A549 (cell line): ENCODE measurements at regions not wholly inside any gene's neighbourhood (a gene's known extent, or its start where the extent isn't known, plus 50 kb on each side); places are given as distances from the start of the nearest gene placed in this dataset.
"Not testable (repeated sequence)": the region's sequence is repeated elsewhere in the genome, so short reads cannot be mapped to it uniquely, and the experiment has no call there.

ENCODE experiments used
- ATAC-seq, 2 experiments: fragments of 200-7000 bp in 1 of 2; fragments of >200 bp in 1 of 2; cut with Nextera tagmentation in 1 of 2; cut with Tn5 transposase in 1 of 2; 3 replicates each; pipeline versions ENCODE4 v1.8.0 to v1.9.1; 2018 to 2020; ENCODE audit warnings: mild to moderate bottlenecking in 1 of 2, moderate library complexity in 1 of 2
- CTCF ChIA-PET: fragments of 300-600 bp; sonication (Branson Sonifier 250); formaldehyde crosslinking; extraction: SDS; loops from one replicate; lab custom pipeline; 2021; ENCODE audit warnings: antibody characterized with exemption, inconsistent platforms; lab: Yijun Ruan, JAX
- POLR2A ChIA-PET: fragments of 350-600 bp; formaldehyde crosslinking; extraction: SDS; loops from one replicate; lab custom pipeline; 2021; ENCODE audit warnings: antibody characterized with exemption, inconsistent platforms; lab: Yijun Ruan, JAX
- DNase-seq, 2 experiments: peaks; one replicate each; pipeline versions ENCODE4 v3.0.0 to v3.0.0-alpha.2; 2011 to 2016; ENCODE audit warnings: low read depth in 1 of 2, low spot score in 1 of 2
- FAIRE-seq: peaks from 2 replicates; lab custom pipeline; 2011; peaks lifted over from hg19 to GRCh38; lab: Jason Lieb, UNC
- H3K27ac ChIP-seq, 2 experiments: fragments of >200 bp; sonication (Bioruptor Twin); formaldehyde crosslinking; 3 replicates each; pipeline ENCODE4 v1.5.1; 2016 to 2017
- H3K4me1 ChIP-seq: fragments of >200 bp; sonication (Bioruptor Twin); formaldehyde crosslinking; 3 replicates; pipeline ENCODE4 v1.6.1; 2016
- H3K4me2 ChIP-seq: fragments of >200 bp; sonication (Bioruptor Twin); formaldehyde crosslinking; 3 replicates; pipeline ENCODE4 v1.6.1; 2016
- H3K4me3 ChIP-seq: fragments of >200 bp; sonication (Bioruptor Twin); formaldehyde crosslinking; 3 replicates; pipeline ENCODE4 v1.5.1; 2016
- H3K9me3 ChIP-seq: fragments of >200 bp; sonication (Bioruptor Twin); formaldehyde crosslinking; 3 replicates; pipeline ENCODE4 v1.6.1; 2016
- CBX8 ChIP-seq: fragments of 200-600 bp; sonication (generic); IDR thresholded peaks from 2 replicates; pipeline ENCODE4 v1.6.1; 2016
- CTCF ChIP-seq: fragments of >200 bp; sonication (Bioruptor Twin); formaldehyde crosslinking; IDR thresholded peaks from 3 replicates; pipeline ENCODE4 v1.5.1; 2016
- FOSB ChIP-seq: fragments of 250-450 bp; sonication (Bioruptor Pico); IDR thresholded peaks from 2 replicates; pipeline ENCODE4 v1.5.0; 2020; ENCODE audit warnings: mild to moderate bottlenecking, moderate library complexity
- FOSL2 ChIP-seq, 2 experiments: fragments of 450-650 bp in 1 of 2; fragments of >200 bp in 1 of 2; sonication (Bioruptor Twin) in 1 of 2; formaldehyde crosslinking; IDR thresholded peaks; 2 replicates each; pipeline versions ENCODE4 v1.5.0 to v1.6.1; 2016 to 2020; ENCODE audit warnings: mild to moderate bottlenecking in 1 of 2, moderate library complexity in 1 of 2
- GATA3 ChIP-seq: IDR thresholded peaks from 2 replicates; pipeline ENCODE4 v1.6.1; 2012; ENCODE audit warnings: borderline replicate concordance
- JUN ChIP-seq, 2 experiments: fragments of >200 bp; sonication (Bioruptor Twin); formaldehyde crosslinking; IDR thresholded peaks; 2 replicates in 1 of 2; 3 replicates in 1 of 2; pipeline ENCODE4 v1.6.1; 2016 to 2017
- KDM1A ChIP-seq: fragments of 200-600 bp; sonication (generic); IDR thresholded peaks from 2 replicates; pipeline ENCODE4 v1.6.1; 2016; ENCODE audit warnings: low read depth, mild to moderate bottlenecking
- MAZ ChIP-seq: fragments of 150-350 bp; IDR thresholded peaks from 2 replicates; pipeline ENCODE4 v1.6.1; 2014; ENCODE audit warnings: antibody characterized with exemption, low read depth, low read length, borderline replicate concordance
- NFE2L2 ChIP-seq: fragments of 150-350 bp; conservative IDR thresholded peaks from 2 replicates; pipeline ENCODE4 v1.6.1; 2014; ENCODE audit warnings: low read length
- RARB ChIP-seq: fragments of 250-450 bp; sonication (Bioruptor Pico); IDR thresholded peaks from 2 replicates; pipeline ENCODE4 v1.8.0; 2021; ENCODE audit warnings: mild to moderate bottlenecking, moderate library complexity
- SMC3 ChIP-seq: fragments of >200 bp; sonication (Bioruptor Twin); formaldehyde crosslinking; IDR thresholded peaks from 3 replicates; pipeline ENCODE4 v1.6.1; 2018; ENCODE audit warnings: inconsistent platforms
- TP53 ChIP-seq: fragments of 250-450 bp; sonication (Bioruptor Pico); IDR thresholded peaks from 2 replicates; pipeline ENCODE4 v1.5.0; 2021; ENCODE audit warnings: mild to moderate bottlenecking, moderate library complexity
- USF2 ChIP-seq: fragments of 450-650 bp; IDR thresholded peaks from 2 replicates; pipeline ENCODE4 v1.6.1; 2014; ENCODE audit warnings: antibody characterized with exemption
- WGBS: methylation state at CpG from one replicate; pipeline ENCODE4 v1.1.6; 2017; ENCODE audit errors: missing lambda C conversion rate; 5-methylcytosine and 5-hydroxymethylcytosine counted together
- TF ChIP-seq, protein P1 (sequence below): fragments of 250-450 bp; sonication (Bioruptor Pico); IDR thresholded peaks from 2 replicates; pipeline ENCODE4 v1.5.0; 2020; ENCODE audit warnings: low read depth, mild to moderate bottlenecking, moderate library complexity

- H3K4me3 ChIP-seq, ATAC-seq, H3K27ac ChIP-seq, H3K9me3 ChIP-seq, POLR2A ChIA-PET, DNase-seq, FAIRE-seq, H3K4me1 ChIP-seq, H3K4me2 ChIP-seq: not testable (repeated sequence)
- CTCF ChIA-PET, result interaction anchor here (1.2 kb wide), 1 partner anchor 330 kb away, joined by 3 read pairs; no protein-coding TSS in a partner anchor
- 82% methylated on average over 5 of the region's 5 CpGs for WGBS
These were observed 254.9 kb upstream of the GULP1 start for GRCh38 chr2:188036786-188037185.

DNA sequence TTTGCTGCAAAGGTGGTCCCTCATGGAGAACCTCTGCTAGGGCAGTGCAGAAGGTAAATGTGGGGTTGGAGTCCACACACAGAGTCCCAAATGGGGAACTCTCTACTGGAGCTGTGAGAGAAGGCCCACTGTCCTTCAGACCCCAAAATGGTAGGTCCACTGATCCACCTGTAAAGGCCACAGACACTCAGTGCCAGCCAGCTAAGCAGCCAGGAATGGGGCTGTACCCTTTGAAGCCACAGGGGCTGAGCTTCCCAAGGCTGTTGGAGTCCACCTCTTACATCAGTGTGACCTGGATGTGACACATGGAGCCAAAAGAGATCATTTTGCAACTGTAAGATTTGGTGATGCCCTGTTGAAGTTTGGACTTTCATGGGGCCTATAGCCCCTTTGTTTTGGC lies 252.4 kb upstream of the GULP1 start:
- no peak for FAIRE-seq
- Histone ChIP-seq H3K9me3 (no peaks in the 10 kb centered on the region), H3K27ac (no peak overlapping the region), H3K4me2 (no peak overlapping the region), H3K4me1 (no peaks in the 10 kb centered on the region), H3K4me3 (no peak overlapping the region)
- ChIA-PET CTCF (no interaction called here), POLR2A (no interaction called here)
- ATAC-seq, result no peak
- no peak for DNase-seq
- TF ChIP-seq JUN (IDR thresholded peaks at IDR 0.05), result no peak

DNA sequence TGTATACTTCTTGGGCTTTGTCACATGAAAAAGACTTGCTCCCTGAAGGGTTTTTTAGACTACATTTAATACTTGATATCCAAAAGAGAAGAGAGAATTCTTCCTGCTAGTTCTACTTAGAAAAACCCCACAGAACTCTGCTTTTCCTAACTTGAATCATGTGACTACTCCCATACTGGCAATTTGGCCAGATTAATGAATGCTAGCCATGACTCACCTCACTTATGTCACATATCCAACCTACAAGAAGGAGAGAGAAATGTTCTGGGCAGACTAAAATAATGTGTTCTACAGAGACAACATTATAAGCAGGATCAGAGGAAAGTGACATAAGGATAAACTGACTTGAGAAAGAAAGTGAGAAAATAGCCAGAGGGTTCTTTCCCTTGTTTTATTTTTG lies 249.3 kb upstream of the GULP1 start:
- Histone ChIP-seq H3K4me3 (no peak overlapping the region), H3K4me2 (no peak overlapping the region), H3K27ac (no peak overlapping the region), H3K4me1 (no peaks in the 10 kb centered on the region), H3K9me3 (no peaks in the 10 kb centered on the region)
- DNase-seq (peak in 1 of 2 experiments; percentile 11), ATAC-seq (no peak; a peak in 1 of 6 replicates), FAIRE-seq (no peak)
- no peak for TF ChIP-seq GATA3
- TF ChIP-seq KDM1A, result no peak
- no peak for TF ChIP-seq TP53 (CRISPR knock-in tag)
- no peak for TF ChIP-seq SMC3
- TF ChIP-seq NFE2L2, result no peak
- TF ChIP-seq CTCF, result no peak
- TF ChIP-seq, protein P1, sequence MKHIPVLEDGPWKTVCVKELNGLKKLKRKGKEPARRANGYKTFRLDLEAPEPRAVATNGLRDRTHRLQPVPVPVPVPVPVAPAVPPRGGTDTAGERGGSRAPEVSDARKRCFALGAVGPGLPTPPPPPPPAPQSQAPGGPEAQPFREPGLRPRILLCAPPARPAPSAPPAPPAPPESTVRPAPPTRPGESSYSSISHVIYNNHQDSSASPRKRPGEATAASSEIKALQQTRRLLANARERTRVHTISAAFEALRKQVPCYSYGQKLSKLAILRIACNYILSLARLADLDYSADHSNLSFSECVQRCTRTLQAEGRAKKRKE, result no peak
- no peak for TF ChIP-seq FOSB (CRISPR knock-in tag)
- no peak for TF ChIP-seq USF2
- CTCF ChIA-PET, result no interaction called here
- POLR2A ChIA-PET, result no interaction called here

DNA sequence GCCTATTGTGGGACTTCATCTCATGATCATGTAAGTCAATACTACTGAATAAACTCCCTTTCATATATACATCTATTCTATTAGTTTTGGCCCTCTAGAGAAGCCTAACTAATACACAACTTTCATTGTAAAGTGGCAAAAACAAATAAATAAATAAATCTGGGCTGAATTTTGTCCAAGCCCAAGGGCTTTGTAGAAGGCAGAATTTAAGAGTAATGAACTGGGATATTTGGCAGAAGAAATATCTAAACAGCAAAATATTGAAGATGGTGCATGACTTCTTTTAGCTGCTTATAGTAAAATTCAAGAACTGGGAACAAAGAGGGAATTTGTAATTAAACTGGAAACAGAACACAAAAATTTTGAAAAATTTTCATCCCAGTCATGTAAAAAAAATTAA lies 246.7 kb upstream of the GULP1 start:
- no peak overlapping the region for H3K27ac ChIP-seq
- DNase-seq (no peak), FAIRE-seq (no peak), ATAC-seq (no peak)
- ChIA-PET CTCF (no interaction called here), POLR2A (no interaction called here)
- no peaks in the 10 kb centered on the region for H3K9me3 ChIP-seq
- H3K4me2 ChIP-seq, result no peak overlapping the region
- no peak overlapping the region for H3K4me3 ChIP-seq
- TF ChIP-seq, protein P1, result no peak
- TF ChIP-seq CTCF (no peak), FOSL2 (IDR thresholded peaks at IDR 0.05) (no peak), FOSL2 (CRISPR knock-in tag; IDR thresholded peaks at IDR 0.05) (no peak), RARB (CRISPR knock-in tag) (no peak), MAZ (no peak), CBX8 (no peak)
- H3K4me1 ChIP-seq, result no peaks in the 10 kb centered on the region
